Endothelial cell of umbilical vein (primary cell): ENCODE measurements at regions not wholly inside any gene's neighbourhood (a gene's known extent, or its start where the extent isn't known, plus 50 kb on each side); places are given as distances from the start of the nearest gene placed in this dataset.

ENCODE experiments used
- BruUV-seq: library from RNA; stranded (reverse); fragments of 400-500 nt; replicated peaks from 2 replicates; lab custom pipeline; 2021; lab: Mats Ljungman, UMichigan
- CTCF ChIA-PET: fragments of 300-600, 350-600 bp; sonication (Branson Sonifier 250); formaldehyde crosslinking; loops from one replicate; lab custom pipeline; 2021; ENCODE audit warnings: antibody characterized with exemption, inconsistent platforms; lab: Charles Lee
- POLR2A ChIA-PET: fragments of 300-600, 350-600 bp; sonication (Branson Sonifier 250); formaldehyde crosslinking; loops from one replicate; lab custom pipeline; 2021; ENCODE audit warnings: antibody characterized with exemption, inconsistent platforms; lab: Charles Lee
- DNase-seq: peaks from one replicate; pipeline ENCODE4 v3.0.0-alpha.2; 2011; ENCODE audit warnings: low read depth, low spot score
- FAIRE-seq: peaks from 2 replicates; lab custom pipeline; 2011; peaks lifted over from hg19 to GRCh38; lab: Jason Lieb, UNC
- H2AFZ ChIP-seq: 2 replicates; pipeline ENCODE4 v1.6.0; 2012; ENCODE audit warnings: low read depth, low read length, control low read depth, inconsistent platforms
- H3K27ac ChIP-seq: 2 replicates; pipeline ENCODE4 v1.5.1; 2011; ENCODE audit warnings: low read depth, mild to moderate bottlenecking, control low read depth, low read length, moderate library complexity; ENCODE audit not compliant: insufficient read depth
- H3K27me3 ChIP-seq, 2 experiments: 2 replicates each; pipeline versions ENCODE4 v1.6.0 to v1.6.1; 2011; ENCODE audit warnings: low read length in 2 of 2, mixed read lengths in 1 of 2; ENCODE audit not compliant: control insufficient read depth in 2 of 2, insufficient read depth in 2 of 2
- H3K36me3 ChIP-seq, 2 experiments: 2 replicates in 1 of 2; 3 replicates in 1 of 2; pipeline ENCODE4 v1.5.1; 2011; ENCODE audit warnings: low read length in 2 of 2, mild to moderate bottlenecking in 1 of 2, moderate library complexity in 1 of 2; ENCODE audit not compliant: control insufficient read depth in 2 of 2, insufficient read depth in 2 of 2; ENCODE audit errors: extremely low read depth in 1 of 2
- H3K4me1 ChIP-seq: 3 replicates; pipeline ENCODE4 v1.5.1; 2011; ENCODE audit warnings: mild to moderate bottlenecking, low read length; ENCODE audit not compliant: control insufficient read depth, insufficient read depth; ENCODE audit errors: extremely low read depth
- H3K4me2 ChIP-seq: 2 replicates; pipeline ENCODE4 v1.6.1; 2011; ENCODE audit warnings: low read length, control low read depth, mixed read lengths; ENCODE audit not compliant: insufficient read depth
- H3K4me3 ChIP-seq, 3 experiments: fragments of 200-600 bp in 1 of 3; sonication (generic), shearing (Covaris generic) in 1 of 3; replicated peaks in 1 of 3; 2 replicates each; pipeline ENCODE4 v1.5.1; 2011 to 2016; ENCODE audit warnings: control low read depth in 3 of 3, low read length in 3 of 3, mild to moderate bottlenecking in 2 of 3, inconsistent platforms in 1 of 3, low read depth in 1 of 3, moderate library complexity in 1 of 3; ENCODE audit not compliant: insufficient read depth in 1 of 3
- H3K79me2 ChIP-seq: 2 replicates; pipeline ENCODE4 v1.6.0; 2012; ENCODE audit warnings: low read length, inconsistent platforms; ENCODE audit not compliant: control insufficient read depth, insufficient read depth
- H3K9ac ChIP-seq: replicated peaks from 2 replicates; pipeline ENCODE3; 2011; ENCODE audit warnings: low read length, control low read depth; ENCODE audit not compliant: insufficient read depth; ENCODE audit errors: extremely low read depth
- H3K9me1 ChIP-seq: replicated peaks from 3 replicates; pipeline ENCODE4 v1.6.0; 2011; ENCODE audit warnings: mild to moderate bottlenecking, low read length; ENCODE audit not compliant: control insufficient read depth, insufficient read depth; ENCODE audit errors: extremely low read depth
- H3K9me3 ChIP-seq: replicated peaks from 2 replicates; pipeline ENCODE4 v1.5.1; 2012; ENCODE audit warnings: low read length, inconsistent platforms; ENCODE audit not compliant: control insufficient read depth, insufficient read depth
- H4K20me1 ChIP-seq: replicated peaks from 2 replicates; pipeline ENCODE3; 2011; ENCODE audit warnings: mild to moderate bottlenecking, low read length; ENCODE audit not compliant: control insufficient read depth, insufficient read depth; ENCODE audit errors: extremely low read depth
- EZH2 ChIP-seq: IDR thresholded peaks from 2 replicates; pipeline ENCODE4 v1.6.1; 2012; ENCODE audit warnings: borderline replicate concordance, low read depth, mild to moderate bottlenecking, moderate library complexity, low read length, inconsistent platforms; ENCODE audit not compliant: severe bottlenecking
- FOS ChIP-seq: IDR thresholded peaks from 2 replicates; pipeline ENCODE4 v1.6.1; 2011; ENCODE audit warnings: mild to moderate bottlenecking, low read length, moderate library complexity, borderline replicate concordance; ENCODE audit not compliant: insufficient read depth
- GATA2 ChIP-seq: IDR thresholded peaks from 2 replicates; pipeline ENCODE4 v1.7.0; 2011; ENCODE audit warnings: low read depth, mild to moderate bottlenecking, moderate library complexity, mixed read lengths, low read length; ENCODE audit not compliant: insufficient read length, insufficient read depth
- JUN ChIP-seq: IDR thresholded peaks from 2 replicates; pipeline ENCODE4 v1.6.1; 2011; ENCODE audit warnings: borderline replicate concordance, low read depth; ENCODE audit not compliant: insufficient read length, insufficient read depth
- MYC ChIP-seq: IDR thresholded peaks from one replicate; pipeline ENCODE4 v1.6.1; 2011; ENCODE audit warnings: mild to moderate bottlenecking, low read depth, low read length
- POLR2A ChIP-seq: IDR thresholded peaks from 2 replicates; pipeline ENCODE4 v1.6.1; 2012; ENCODE audit warnings: low read depth, mild to moderate bottlenecking, control low read depth, low read length
- POLR2AphosphoS5 ChIP-seq: IDR thresholded peaks from 2 replicates; pipeline ENCODE4 v1.6.1; 2012; ENCODE audit warnings: low read depth, mild to moderate bottlenecking, control low read depth, low read length, moderate library complexity; ENCODE audit not compliant: insufficient read depth
- dilution Hi-C: fragments of 300-500 bp; cut with MboI; formaldehyde crosslinking; loops from one replicate; pipeline ENCODE4 v1.15.0; 2019; ENCODE audit warnings: low sequenced_read_pairs; ENCODE audit not compliant: extremely low pct_ligation_motif_present
- intact Hi-C: fragments of 100-400 bp; cut with micrococcal nuclease; formaldehyde crosslinking; loops from one replicate; pipeline ENCODE4 v1.10.0; 2022
- TF ChIP-seq, protein P1 (sequence below), 2 donors: IDR thresholded peaks; 1 replicate in 1 of 2; 2 replicates in 1 of 2; pipeline ENCODE4 v1.5.1; 2011; ENCODE audit warnings: low read length in 2 of 2, mild to moderate bottlenecking in 2 of 2, moderate library complexity in 2 of 2, control low read depth in 1 of 2, inconsistent platforms in 1 of 2, low read depth in 1 of 2; ENCODE audit not compliant: insufficient read depth in 1 of 2; ENCODE audit errors: extremely low read depth in 1 of 2
- TF ChIP-seq, protein P2 (sequence below): IDR thresholded peaks from 2 replicates; pipeline ENCODE4 v1.6.1; 2011; ENCODE audit not compliant: insufficient read depth, insufficient read length

DNA sequence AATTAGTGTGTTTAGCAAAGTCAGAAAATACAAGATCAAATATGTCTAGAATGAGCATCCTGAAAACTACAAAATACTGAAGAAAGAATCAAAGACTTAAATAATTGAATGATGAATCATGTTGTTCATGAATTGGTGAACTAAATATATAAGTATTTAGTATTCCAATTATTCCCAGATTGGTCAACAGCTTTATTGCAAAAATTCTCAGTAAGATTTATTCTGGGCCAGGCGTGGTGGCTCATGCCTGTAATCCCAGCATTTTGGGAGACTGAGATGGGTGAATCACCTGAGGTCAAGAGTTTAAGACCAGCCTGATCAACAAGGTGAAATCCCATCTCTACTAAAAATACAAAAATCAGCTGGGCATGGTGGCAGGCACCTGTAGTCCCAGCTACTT lies 250.0 kb upstream of the NECTIN3 start:
- POLR2A ChIA-PET, result no interaction called here
- no TSS peak for BruUV-seq

DNA sequence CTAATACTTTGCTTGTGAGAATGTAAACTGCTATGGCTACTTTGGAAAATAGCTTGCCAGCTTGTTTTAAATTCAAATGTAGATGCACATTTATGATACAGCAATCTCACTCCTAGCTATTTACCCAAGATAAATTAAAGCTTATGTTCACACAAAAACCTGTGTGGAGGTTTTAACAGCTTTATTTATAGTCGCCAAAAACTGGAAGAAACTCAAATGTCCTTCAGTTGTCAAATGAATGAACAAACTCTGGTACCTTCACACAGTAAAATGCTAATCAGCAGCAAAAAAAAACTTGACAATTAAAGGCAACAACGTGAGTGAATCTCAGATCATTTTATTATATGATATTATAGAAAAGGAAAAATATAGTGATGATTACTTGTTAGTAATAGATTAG lies 248.6 kb upstream of the NECTIN3 start:
- CTCF ChIA-PET, result no interaction called here
- FAIRE-seq, result no peak

More for the DNA sequence above, 250.0 kb upstream of the NECTIN3 start:
- H2AFZ ChIP-seq, result no peak overlapping the region
- DNase-seq (no peak), FAIRE-seq (no peak)
- no peak overlapping the region for H3K9ac ChIP-seq
- H3K9me3 ChIP-seq, result no peaks in the 10 kb centered on the region
- no peak overlapping the region for H3K4me2 ChIP-seq
- H3K36me3 ChIP-seq, result no peaks in the 10 kb centered on the region
- no peak overlapping the region for H3K4me3 ChIP-seq
- intact Hi-C loops (no loop called here), dilution Hi-C loops (no loop called here)
- H3K79me2 ChIP-seq, result no peaks in the 10 kb centered on the region
- no peaks in the 10 kb centered on the region for H3K27me3 ChIP-seq
- no peak overlapping the region for H3K27ac ChIP-seq
- CTCF ChIA-PET, result no interaction called here
- TF ChIP-seq MYC (no peak), GATA2 (no peak), EZH2 (no peak)
- TF ChIP-seq, protein P1, sequence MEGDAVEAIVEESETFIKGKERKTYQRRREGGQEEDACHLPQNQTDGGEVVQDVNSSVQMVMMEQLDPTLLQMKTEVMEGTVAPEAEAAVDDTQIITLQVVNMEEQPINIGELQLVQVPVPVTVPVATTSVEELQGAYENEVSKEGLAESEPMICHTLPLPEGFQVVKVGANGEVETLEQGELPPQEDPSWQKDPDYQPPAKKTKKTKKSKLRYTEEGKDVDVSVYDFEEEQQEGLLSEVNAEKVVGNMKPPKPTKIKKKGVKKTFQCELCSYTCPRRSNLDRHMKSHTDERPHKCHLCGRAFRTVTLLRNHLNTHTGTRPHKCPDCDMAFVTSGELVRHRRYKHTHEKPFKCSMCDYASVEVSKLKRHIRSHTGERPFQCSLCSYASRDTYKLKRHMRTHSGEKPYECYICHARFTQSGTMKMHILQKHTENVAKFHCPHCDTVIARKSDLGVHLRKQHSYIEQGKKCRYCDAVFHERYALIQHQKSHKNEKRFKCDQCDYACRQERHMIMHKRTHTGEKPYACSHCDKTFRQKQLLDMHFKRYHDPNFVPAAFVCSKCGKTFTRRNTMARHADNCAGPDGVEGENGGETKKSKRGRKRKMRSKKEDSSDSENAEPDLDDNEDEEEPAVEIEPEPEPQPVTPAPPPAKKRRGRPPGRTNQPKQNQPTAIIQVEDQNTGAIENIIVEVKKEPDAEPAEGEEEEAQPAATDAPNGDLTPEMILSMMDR (IDR thresholded peaks at IDR 0.05; ENCODE audit: extremely low read depth in 1 of 2, insufficient read depth in 1 of 2, low read depth in 1 of 2, low read length in 2 of 2), result no peak
- no peaks in the 10 kb centered on the region for H3K9me1 ChIP-seq
- no peaks in the 10 kb centered on the region for H4K20me1 ChIP-seq
- no peaks in the 10 kb centered on the region for H3K4me1 ChIP-seq

More for the DNA sequence above, 248.6 kb upstream of the NECTIN3 start:
- no peak overlapping the region for H3K9ac ChIP-seq
- no peak overlapping the region for H2AFZ ChIP-seq
- TF ChIP-seq POLR2A (no peak), MYC (no peak), FOS (no peak), EZH2 (no peak), POLR2AphosphoS5 (no peak), GATA2 (no peak), JUN (no peak)
- TF ChIP-seq, protein P2, sequence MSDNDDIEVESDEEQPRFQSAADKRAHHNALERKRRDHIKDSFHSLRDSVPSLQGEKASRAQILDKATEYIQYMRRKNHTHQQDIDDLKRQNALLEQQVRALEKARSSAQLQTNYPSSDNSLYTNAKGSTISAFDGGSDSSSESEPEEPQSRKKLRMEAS, result no peak
- TF ChIP-seq, protein P1 (IDR thresholded peaks at IDR 0.05; ENCODE audit: extremely low read depth in 1 of 2, insufficient read depth in 1 of 2, low read depth in 1 of 2, low read length in 2 of 2), result no peak
- H3K79me2 ChIP-seq, result no peaks in the 10 kb centered on the region
- H3K4me3 ChIP-seq, result no peak overlapping the region
- intact Hi-C loops, result no loop called here
- H3K36me3 ChIP-seq, result no peaks in the 10 kb centered on the region
- no peaks in the 10 kb centered on the region for H3K9me3 ChIP-seq
- BruUV-seq, result no TSS peak
- POLR2A ChIA-PET, result no interaction called here
- dilution Hi-C loops, result no loop called here
- H3K4me1 ChIP-seq, result no peaks in the 10 kb centered on the region
- no peaks in the 10 kb centered on the region for H4K20me1 ChIP-seq
- H3K27ac ChIP-seq, result no peak overlapping the region
- no peaks in the 10 kb centered on the region for H3K9me1 ChIP-seq
- H3K27me3 ChIP-seq, result no peaks in the 10 kb centered on the region
- no peak for DNase-seq
- H3K4me2 ChIP-seq, result no peak overlapping the region
